PC-3 (cell line): ENCODE measurements at regions not wholly inside any gene's neighbourhood (a gene's known extent, or its start where the extent isn't known, plus 50 kb on each side); places are given as distances from the start of the nearest gene placed in this dataset.

Source experiments
- CTCF ChIP-seq: fragments of 300-600 bp; sonication (generic); conservative IDR thresholded peaks from 2 replicates; pipeline ENCODE4 v1.5.1; 2017; ENCODE audit warnings: antibody characterized with exemption, low read depth, mild to moderate bottlenecking, low read length
- EZH2 ChIP-seq: fragments of 300-600 bp; sonication (generic); IDR thresholded peaks from one replicate; pipeline ENCODE4 v1.6.1; 2017; ENCODE audit warnings: antibody characterized with exemption, mild to moderate bottlenecking, low read length; ENCODE audit not compliant: unreplicated experiment

GRCh38 chr15:87322870-87323269 is 933.7 kb downstream of the NTRK3 start:
- TF ChIP-seq CTCF, result no peak
- TF ChIP-seq EZH2, result no peak
